HG02623 (cell line): ENCODE measurements at regions not wholly inside any gene's neighbourhood (a gene's known extent, or its start where the extent isn't known, plus 50 kb on each side); places are given as distances from the start of the nearest gene placed in this dataset.

Experiments used
- ATAC-seq: cut with Tn5 transposase; IDR thresholded peaks from one replicate; pipeline ENCODE4 v1.9.1; 2021; ENCODE audit warnings: moderate library complexity; ENCODE audit not compliant: unreplicated experiment

- no peak for ATAC-seq
Measured at GRCh38 chr17:71948703-71949422, 172.0 kb upstream of the SOX9 start.

DNA sequence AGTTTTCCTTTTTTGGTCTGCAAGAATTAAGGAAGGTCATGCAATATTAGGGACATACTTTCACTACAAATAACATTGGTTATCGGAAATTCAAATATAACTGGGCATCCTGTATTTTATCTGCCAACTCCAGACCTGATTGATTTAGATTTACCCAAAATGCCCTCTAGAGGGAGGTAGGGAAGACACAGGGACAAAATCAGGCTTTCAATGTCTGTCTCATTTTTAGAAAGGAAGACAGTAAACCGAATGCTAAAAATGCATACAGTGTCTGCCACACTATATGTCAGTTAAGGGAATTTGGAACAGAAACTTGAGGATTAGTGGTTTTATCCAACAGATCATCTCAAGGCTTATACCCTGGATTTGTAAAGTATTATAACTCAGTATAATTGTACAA lies 161.7 kb upstream of the SOX9 start:
- ATAC-seq, result no peak

- ATAC-seq, result no peak
Measured at GRCh38 chr17:71963351-71963750, 157.5 kb upstream of the SOX9 start.

- ATAC-seq, result no peak
Measured at GRCh38 chr17:71963791-71964190, 157.0 kb upstream of the SOX9 start.

DNA sequence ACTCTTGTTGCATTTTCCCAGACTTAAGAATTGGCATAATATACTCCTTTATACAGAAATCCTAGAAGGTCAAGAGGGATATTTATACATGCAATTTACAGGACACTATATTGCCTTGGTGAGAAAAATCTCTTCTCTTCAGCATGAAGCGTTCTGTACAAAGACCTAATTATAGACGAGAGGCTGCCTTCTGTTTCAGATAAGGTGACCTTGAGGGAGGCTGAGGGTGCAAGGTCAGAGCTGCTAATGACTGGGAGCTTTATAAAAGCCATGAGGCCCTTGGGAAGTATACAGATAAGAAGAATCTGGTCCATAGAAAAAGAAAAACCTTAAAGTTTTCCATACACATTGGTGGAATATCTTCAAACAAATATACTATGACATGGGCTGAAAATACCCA lies 156.3 kb upstream of the SOX9 start:
- ATAC-seq, result no peak

- no peak for ATAC-seq
Measured at GRCh38 chr17:71966055-71966454, 154.8 kb upstream of the SOX9 start.

GRCh38 chr17:71966459-71967313 lies 154.1 kb upstream of the SOX9 start:
- ATAC-seq, result no peak

- ATAC-seq, result no peak
Measured at GRCh38 chr17:71969500-71969899, 151.3 kb upstream of the SOX9 start.

DNA sequence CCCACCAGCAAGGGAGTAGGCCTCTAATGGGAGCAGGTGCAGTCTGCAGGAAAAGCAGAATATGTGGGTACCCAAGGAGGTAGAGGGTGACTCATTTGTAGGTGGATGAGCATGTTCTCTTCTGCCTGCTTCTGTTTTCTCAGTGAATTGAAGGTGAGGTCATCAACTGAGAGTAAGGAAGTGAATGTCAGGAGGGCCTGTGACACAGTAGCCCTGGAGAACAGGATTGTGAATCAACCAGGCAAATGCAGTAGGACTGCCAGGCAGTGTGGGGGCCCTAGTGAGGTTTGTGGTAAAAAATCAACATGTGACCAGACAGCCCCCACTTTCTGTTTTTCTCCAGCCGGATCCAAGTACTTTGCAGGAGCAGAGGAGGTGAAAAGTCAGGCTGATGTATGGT lies 150.5 kb upstream of the SOX9 start:
- no peak for ATAC-seq

GRCh38 chr17:71974051-71974450 lies 146.8 kb upstream of the SOX9 start:
- ATAC-seq, result no peak

DNA sequence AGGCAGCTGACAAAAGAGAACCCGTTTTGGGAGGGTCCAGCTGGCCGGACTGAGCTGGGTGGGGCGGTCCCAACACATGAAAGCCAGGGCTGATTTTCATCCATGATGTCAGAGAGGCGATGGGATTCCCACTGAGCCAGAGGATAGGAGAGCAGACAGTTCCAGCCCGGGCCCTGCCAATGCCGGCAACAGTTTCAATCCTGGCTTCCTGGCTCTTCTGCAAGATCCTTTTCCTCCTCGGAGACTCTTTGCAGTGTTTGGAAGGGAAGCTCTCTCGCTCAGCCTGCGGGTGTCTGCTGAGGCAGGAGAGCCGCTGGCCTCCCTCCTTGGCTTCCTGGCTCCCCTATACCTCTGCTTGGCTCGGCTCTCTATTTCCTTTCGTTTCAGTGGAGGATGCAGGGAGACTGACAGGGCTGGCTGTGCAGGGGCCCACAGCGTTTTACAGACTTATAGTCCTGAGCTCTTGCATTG lies 145.5 kb upstream of the SOX9 start:
- no peak for ATAC-seq

GRCh38 chr17:71976011-71976649 lies 144.7 kb upstream of the SOX9 start:
- no peak for ATAC-seq

- ATAC-seq, result no peak
Measured at GRCh38 chr17:71978435-71978834, 142.4 kb upstream of the SOX9 start.

DNA sequence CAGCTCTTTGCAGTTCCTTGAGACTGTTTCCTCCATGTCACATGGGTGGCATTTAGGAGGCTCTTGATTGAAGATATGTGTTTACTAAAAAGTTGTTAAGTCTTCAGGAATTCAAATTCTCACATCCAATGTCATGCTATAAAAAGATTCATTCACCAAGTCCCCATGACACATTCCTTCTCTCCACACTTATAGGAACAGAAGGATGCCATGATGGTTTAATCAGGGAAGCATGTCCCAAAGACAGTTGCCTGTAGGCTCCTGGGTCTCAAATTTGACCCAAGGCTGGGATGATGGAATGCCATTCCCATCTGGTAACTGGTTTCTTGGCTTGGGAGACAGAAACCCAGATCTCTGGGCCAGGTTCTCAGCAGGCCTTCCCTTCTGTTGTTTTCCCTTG lies 140.6 kb upstream of the SOX9 start:
- no peak for ATAC-seq

DNA sequence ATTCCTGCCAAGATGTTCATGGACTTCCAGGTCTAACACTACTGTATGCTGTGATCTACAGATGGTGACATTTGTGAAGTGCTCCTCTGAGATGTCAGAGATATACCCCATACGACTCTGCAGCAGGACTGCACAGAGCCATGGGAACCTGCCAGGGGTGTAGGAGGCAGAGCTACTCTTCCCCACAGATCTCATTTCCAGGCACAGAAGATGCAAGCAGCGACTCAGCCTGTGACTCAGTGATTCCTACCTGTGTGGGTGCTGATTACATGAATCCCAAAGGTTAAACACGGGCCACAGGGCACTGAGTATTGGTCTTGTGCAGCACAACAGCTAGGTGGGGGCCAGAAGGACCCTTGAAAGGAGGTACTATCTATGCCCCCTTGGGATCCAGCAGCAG lies 137.0 kb upstream of the SOX9 start:
- no peak for ATAC-seq

DNA sequence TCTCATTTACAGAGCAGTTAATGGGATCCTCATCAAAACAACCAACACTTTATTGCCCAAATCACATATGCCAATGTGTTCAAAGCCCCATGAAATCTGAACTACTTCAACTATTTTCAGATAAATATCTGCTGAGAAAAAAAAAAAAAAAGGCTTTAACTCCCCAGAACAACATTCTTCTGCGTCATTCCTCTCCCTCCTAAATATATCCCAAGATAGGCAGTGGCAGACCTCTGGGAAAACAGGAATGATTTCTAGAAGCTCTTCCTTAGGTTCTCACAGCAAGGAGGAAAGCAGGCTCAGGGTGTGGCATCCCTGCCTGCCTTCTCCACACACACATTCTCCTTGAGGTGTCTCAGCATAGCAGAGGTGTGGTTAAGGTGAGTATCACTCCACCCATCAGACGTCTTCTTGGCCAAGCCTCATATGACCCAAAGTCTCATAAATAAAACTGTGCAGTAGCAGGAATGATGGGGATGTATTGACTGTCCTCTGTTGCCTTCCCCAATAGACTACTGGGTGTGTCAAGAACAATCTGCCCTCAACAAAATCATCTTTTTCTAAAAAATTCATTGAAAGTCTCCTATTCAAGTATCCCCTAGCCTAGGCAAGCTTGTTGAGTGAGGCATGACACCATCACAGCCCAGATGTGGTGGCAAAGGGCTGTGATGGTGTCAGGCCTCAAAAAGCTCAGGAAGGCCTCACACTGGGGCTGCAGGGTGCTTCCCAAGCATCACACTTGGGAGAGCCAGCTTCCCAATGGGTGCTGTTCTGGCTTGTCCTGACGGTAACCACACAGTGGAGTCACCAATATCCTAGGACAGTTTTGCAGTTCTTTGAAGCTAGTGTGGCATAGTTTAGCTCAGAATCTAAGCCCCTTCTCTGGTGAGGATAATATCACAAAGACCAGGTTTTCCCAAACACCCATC lies 135.4 kb upstream of the SOX9 start:
- ATAC-seq, result no peak

DNA sequence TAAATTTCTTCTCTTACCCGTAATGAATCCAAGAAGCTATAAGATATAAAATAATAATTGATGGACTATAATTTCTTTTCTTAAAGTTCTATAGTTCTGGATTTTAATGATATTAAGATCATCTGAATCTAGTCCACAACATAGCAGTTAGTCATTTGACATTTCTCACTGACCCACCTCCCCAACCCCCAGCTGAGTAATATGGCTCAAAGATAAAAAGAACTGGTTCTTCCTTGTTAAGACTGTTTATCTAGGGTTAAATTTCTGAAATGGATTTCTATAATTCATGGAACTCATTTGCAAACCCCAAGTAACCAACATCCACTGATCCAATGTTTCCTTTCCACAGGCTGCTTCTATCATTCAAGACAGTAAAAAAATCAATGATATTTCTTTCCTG lies 133.9 kb upstream of the SOX9 start:
- no peak for ATAC-seq

DNA sequence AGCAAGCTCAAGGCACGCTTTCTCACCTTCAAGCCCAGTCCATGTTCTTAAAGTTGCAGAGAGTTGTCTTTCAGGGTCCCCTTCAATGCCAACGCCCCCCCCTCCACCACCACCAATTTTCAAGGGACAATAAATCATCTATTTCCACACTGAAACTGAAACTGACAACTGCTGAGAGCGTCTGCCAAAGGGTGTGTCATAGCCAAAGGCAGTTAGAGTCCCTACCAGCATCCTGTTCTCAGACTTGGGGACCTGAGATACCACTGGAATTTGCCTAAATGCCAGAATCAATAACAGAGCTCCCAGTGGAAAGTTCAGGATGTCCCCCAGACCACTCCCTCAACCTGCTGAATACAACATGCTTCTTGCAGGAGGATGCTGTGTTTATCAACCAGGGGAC lies 133.2 kb upstream of the SOX9 start:
- no peak for ATAC-seq

DNA sequence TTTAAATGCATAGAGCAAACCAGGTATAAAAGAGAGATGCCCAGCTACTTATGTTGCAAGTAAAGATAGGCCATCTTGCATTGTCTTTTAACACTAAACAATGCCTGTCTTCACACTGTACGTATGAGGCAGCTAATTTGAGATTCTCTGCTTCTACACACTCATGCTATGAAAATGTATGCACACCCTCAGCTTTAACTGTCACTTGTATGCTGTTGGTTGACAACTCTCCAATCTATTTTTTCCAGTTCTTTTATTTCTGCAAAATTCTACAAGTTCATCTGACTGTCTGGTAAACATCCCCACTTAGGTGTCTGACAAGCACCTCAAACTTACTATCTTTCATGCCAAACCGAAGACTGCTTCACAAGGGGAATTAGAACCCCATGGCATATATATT lies 131.7 kb upstream of the SOX9 start:
- ATAC-seq, result no peak

- no peak for ATAC-seq
Measured at GRCh38 chr17:71993363-71993762, 127.5 kb upstream of the SOX9 start.

- ATAC-seq, result no peak
Measured at GRCh38 chr17:71995590-71995989, 125.2 kb upstream of the SOX9 start.
